DND-41 (cell line): ENCODE measurements at regions not wholly inside any gene's neighbourhood (a gene's known extent, or its start where the extent isn't known, plus 50 kb on each side); places are given as distances from the start of the nearest gene placed in this dataset.

Source experiments
- ATAC-seq: fragments of 200-7000 bp; cut with Tn5 transposase; 3 replicates; pipeline ENCODE4 v1.9.1; 2021; ENCODE audit warnings: low read depth; ENCODE audit not compliant: insufficient read depth
- DNase-seq: peaks from one replicate; pipeline ENCODE4 v3.0.0-alpha.2; 2020
- H2AFZ ChIP-seq: 2 replicates; pipeline ENCODE4 v1.6.0; 2012; ENCODE audit warnings: low read depth, low read length
- H3K27ac ChIP-seq: 2 replicates; pipeline ENCODE4 v1.5.1; 2012; ENCODE audit warnings: low read length, inconsistent platforms
- H3K27me3 ChIP-seq: fragments of 200-600 bp; sonication (generic); 2 replicates; pipeline ENCODE4 v1.6.0; 2012; ENCODE audit warnings: low read length, mild to moderate bottlenecking, inconsistent platforms; ENCODE audit not compliant: insufficient read depth, poor library complexity
- H3K36me3 ChIP-seq: 2 replicates; pipeline ENCODE4 v1.5.1; 2012; ENCODE audit warnings: low read length, inconsistent platforms; ENCODE audit not compliant: insufficient read depth
- H3K4me1 ChIP-seq: 2 replicates; pipeline ENCODE4 v1.5.1; 2012; ENCODE audit warnings: mild to moderate bottlenecking, low read length; ENCODE audit not compliant: insufficient read depth
- H3K4me2 ChIP-seq: 2 replicates; pipeline ENCODE4 v1.6.0; 2012; ENCODE audit warnings: mild to moderate bottlenecking, moderate library complexity, low read length, inconsistent platforms; ENCODE audit not compliant: insufficient read depth
- H3K4me3 ChIP-seq, 2 experiments: fragments of 200-600 bp in 1 of 2; shearing (Covaris generic) in 1 of 2; 2 replicates each; pipeline ENCODE4 v1.5.1; 2012 to 2016; ENCODE audit warnings: inconsistent platforms in 2 of 2, low read length in 2 of 2, mild to moderate bottlenecking in 2 of 2, low read depth in 1 of 2, moderate library complexity in 1 of 2
- H3K79me2 ChIP-seq: 2 replicates; pipeline ENCODE4 v1.6.0; 2012; ENCODE audit warnings: low read length, inconsistent platforms; ENCODE audit not compliant: insufficient read depth
- H3K9ac ChIP-seq: 2 replicates; pipeline ENCODE4 v1.6.0; 2012; ENCODE audit warnings: low read depth, mild to moderate bottlenecking, inconsistent platforms, low read length, moderate library complexity
- H3K9me3 ChIP-seq: 2 replicates; pipeline ENCODE4 v1.5.1; 2012; ENCODE audit warnings: low read length, moderate library complexity, mild to moderate bottlenecking, inconsistent platforms; ENCODE audit not compliant: insufficient read depth, severe bottlenecking
- H4K20me1 ChIP-seq: 2 replicates; pipeline ENCODE4 v1.6.0; 2012; ENCODE audit warnings: low read length; ENCODE audit not compliant: insufficient read depth
- EZH2 ChIP-seq: IDR thresholded peaks from 3 replicates; pipeline ENCODE4 v1.6.1; 2012; ENCODE audit warnings: borderline replicate concordance, low read depth, mild to moderate bottlenecking, moderate library complexity, low read length, inconsistent platforms; ENCODE audit not compliant: severe bottlenecking
- TF ChIP-seq, protein P1 (sequence below): IDR thresholded peaks from 2 replicates; pipeline ENCODE4 v1.5.1; 2012; ENCODE audit warnings: borderline replicate concordance, low read length, moderate library complexity, mild to moderate bottlenecking; ENCODE audit not compliant: poor library complexity, severe bottlenecking; ENCODE audit errors: extremely low read depth

DNA sequence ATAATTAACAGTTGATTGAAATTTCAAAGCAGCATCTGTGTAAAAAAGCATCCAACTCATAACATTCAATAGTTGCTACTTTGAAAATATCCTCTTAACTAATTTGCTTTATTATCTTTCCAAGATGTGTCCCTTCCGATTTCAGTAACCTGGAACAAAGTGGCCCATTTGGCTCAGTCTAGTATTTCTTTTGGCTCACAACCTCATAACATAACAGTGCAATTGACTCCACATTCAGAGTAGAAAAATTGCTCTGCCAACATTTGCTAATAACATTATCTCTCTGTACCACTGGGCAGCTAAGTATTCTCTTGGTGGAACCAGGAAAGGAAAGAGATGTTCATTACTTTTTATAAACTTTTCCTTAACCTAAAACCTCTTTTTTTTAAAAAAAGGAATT lies 571.1 kb upstream of the ARGLU1 start:
- Histone ChIP-seq H4K20me1 (no peaks in the 10 kb centered on the region), H3K27ac (no peak overlapping the region), H3K4me3 (no peak overlapping the region), H3K9ac (no peak overlapping the region), H3K36me3 (no peaks in the 10 kb centered on the region), H3K4me2 (no peak overlapping the region), H3K9me3 (no peaks in the 10 kb centered on the region), H3K27me3 (no peaks in the 10 kb centered on the region), H2AFZ (no peak overlapping the region), H3K4me1 (no peaks in the 10 kb centered on the region), H3K79me2 (no peaks in the 10 kb centered on the region)
- DNase-seq (no peak), ATAC-seq (no peak)
- TF ChIP-seq, protein P1, sequence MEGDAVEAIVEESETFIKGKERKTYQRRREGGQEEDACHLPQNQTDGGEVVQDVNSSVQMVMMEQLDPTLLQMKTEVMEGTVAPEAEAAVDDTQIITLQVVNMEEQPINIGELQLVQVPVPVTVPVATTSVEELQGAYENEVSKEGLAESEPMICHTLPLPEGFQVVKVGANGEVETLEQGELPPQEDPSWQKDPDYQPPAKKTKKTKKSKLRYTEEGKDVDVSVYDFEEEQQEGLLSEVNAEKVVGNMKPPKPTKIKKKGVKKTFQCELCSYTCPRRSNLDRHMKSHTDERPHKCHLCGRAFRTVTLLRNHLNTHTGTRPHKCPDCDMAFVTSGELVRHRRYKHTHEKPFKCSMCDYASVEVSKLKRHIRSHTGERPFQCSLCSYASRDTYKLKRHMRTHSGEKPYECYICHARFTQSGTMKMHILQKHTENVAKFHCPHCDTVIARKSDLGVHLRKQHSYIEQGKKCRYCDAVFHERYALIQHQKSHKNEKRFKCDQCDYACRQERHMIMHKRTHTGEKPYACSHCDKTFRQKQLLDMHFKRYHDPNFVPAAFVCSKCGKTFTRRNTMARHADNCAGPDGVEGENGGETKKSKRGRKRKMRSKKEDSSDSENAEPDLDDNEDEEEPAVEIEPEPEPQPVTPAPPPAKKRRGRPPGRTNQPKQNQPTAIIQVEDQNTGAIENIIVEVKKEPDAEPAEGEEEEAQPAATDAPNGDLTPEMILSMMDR, result no peak
- TF ChIP-seq EZH2, result no peak

DNA sequence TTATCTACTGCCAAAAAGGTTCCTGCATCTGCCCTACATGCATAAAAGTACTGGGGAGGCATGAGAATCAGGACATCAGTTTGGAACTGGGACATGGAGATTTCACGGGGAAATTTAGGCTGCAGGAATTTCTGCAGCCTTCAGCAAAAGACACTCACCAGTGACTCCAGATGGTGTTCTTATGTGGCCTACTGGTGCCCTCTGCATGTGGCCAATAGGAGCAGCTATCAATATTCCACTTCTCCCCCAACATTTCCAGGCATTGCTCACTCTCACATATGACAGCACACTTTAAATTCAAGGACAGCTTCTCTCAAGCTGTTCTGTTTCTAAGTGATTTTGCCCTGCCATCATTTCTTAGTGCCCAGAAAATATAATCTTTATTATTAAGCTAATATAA lies 570.5 kb upstream of the ARGLU1 start:
- Histone ChIP-seq H3K36me3 (no peaks in the 10 kb centered on the region), H2AFZ (no peak overlapping the region), H3K4me1 (no peaks in the 10 kb centered on the region), H3K27ac (no peak overlapping the region), H3K9ac (no peak overlapping the region), H3K4me2 (no peak overlapping the region), H3K79me2 (no peaks in the 10 kb centered on the region), H3K4me3 (no peak overlapping the region), H3K9me3 (no peaks in the 10 kb centered on the region), H4K20me1 (no peaks in the 10 kb centered on the region), H3K27me3 (no peaks in the 10 kb centered on the region)
- TF ChIP-seq, protein P1, result peak; percentile 5
- no peak for TF ChIP-seq EZH2
- no peak for DNase-seq
- ATAC-seq, result no peak

DNA sequence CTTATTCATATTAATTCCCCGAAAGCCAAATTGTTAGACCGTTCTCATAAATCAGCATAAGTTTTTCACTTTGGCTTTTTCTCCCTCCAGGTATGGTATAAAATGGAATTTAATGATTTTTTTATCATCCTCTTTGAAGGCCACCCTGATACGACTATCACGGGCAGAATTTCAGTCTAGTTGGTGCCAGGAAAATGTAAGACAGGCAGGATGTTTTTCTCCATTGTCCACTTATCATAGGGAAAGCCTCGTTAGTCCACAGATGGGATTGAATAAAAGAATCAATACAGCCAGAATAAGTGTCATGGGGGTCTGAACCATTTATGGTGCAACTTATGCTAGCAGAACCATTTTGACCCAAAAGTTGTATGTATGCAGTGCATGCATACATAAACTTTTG lies 566.0 kb upstream of the ARGLU1 start:
- no peaks in the 10 kb centered on the region for H3K27me3 ChIP-seq
- no peaks in the 10 kb centered on the region for H4K20me1 ChIP-seq
- no peak for ATAC-seq
- no peaks in the 10 kb centered on the region for H3K9me3 ChIP-seq
- H3K27ac ChIP-seq, result no peak overlapping the region
- TF ChIP-seq, protein P1, result no peak
- TF ChIP-seq EZH2, result no peak
- H2AFZ ChIP-seq, result no peak overlapping the region
- H3K4me2 ChIP-seq, result no peak overlapping the region
- H3K4me1 ChIP-seq, result no peaks in the 10 kb centered on the region
- no peak overlapping the region for H3K4me3 ChIP-seq
- DNase-seq, result no peak
- H3K36me3 ChIP-seq, result no peaks in the 10 kb centered on the region
- no peak overlapping the region for H3K9ac ChIP-seq
- H3K79me2 ChIP-seq, result no peaks in the 10 kb centered on the region

DNA sequence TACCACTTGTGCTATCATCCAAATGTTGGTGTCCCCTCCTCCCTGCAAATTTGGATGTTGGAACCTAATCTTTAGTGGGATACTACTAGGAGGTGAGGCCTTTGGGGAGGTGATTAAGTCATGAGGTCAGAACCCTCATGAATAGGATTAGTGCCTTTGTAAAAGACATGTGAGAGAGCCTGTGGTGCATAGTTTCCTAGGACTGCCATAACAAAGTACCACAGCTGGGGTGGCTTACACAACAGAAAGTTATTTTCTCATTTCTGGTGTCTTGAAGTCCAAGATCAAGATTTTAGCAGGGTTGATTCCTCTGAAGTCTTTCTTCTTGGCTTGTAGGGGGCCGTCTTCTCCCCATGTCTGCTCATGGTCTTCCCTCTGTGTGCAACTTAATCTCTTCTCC lies 562.6 kb upstream of the ARGLU1 start:
- H3K79me2 ChIP-seq, result no peaks in the 10 kb centered on the region
- ATAC-seq, result no peak
- H3K27ac ChIP-seq, result no peak overlapping the region
- H3K36me3 ChIP-seq, result no peaks in the 10 kb centered on the region
- no peak overlapping the region for H2AFZ ChIP-seq
- H3K4me2 ChIP-seq, result no peak overlapping the region
- H3K9me3 ChIP-seq, result no peaks in the 10 kb centered on the region
- H4K20me1 ChIP-seq, result no peaks in the 10 kb centered on the region
- no peaks in the 10 kb centered on the region for H3K4me1 ChIP-seq
- DNase-seq, result no peak
- no peaks in the 10 kb centered on the region for H3K27me3 ChIP-seq
- no peak overlapping the region for H3K9ac ChIP-seq
- TF ChIP-seq EZH2, result no peak
- TF ChIP-seq, protein P1, result no peak
- no peak overlapping the region for H3K4me3 ChIP-seq
